HCT116 (cell line): ENCODE measurements at regions not wholly inside any gene's neighbourhood (a gene's known extent, or its start where the extent isn't known, plus 50 kb on each side); places are given as distances from the start of the nearest gene placed in this dataset.

ENCODE experiments used
- ATAC-seq: fragments of 200-7000 bp; cut with Tn5 transposase; 2 replicates; pipeline ENCODE4 v1.9.1; 2020; ENCODE audit warnings: mild to moderate bottlenecking, moderate library complexity
- BruUV-seq: library from RNA; stranded (reverse); fragments of 400-500 nt; replicated peaks from 2 replicates; lab custom pipeline; 2021; lab: Mats Ljungman, UMichigan
- CTCF ChIA-PET: fragments of 300-600 bp; sonication (Branson Sonifier 250); formaldehyde crosslinking; loops from one replicate; lab custom pipeline; 2021; ENCODE audit warnings: antibody characterized with exemption; lab: Charles Lee
- POLR2A ChIA-PET: fragments of 300-600, 350-600 bp; sonication (Branson Sonifier 250); formaldehyde crosslinking; loops from one replicate; lab custom pipeline; 2021; ENCODE audit warnings: antibody characterized with exemption; lab: Charles Lee
- RAD21 ChIA-PET, 2 experiments: fragments of 300-600 bp; sonication (Branson Sonifier 250); formaldehyde crosslinking; loops; one replicate each; lab custom pipeline; 2023; ENCODE audit warnings: low total read pairs in 2 of 2; ENCODE audit not compliant: uncharacterized antibody in 2 of 2, unreplicated experiment in 2 of 2, low non-redundant PET in 1 of 2; lab: Charles Lee
- DNase-seq: peaks from one replicate; pipeline ENCODE4 v3.0.0-alpha.2; 2010; ENCODE audit warnings: low read depth, low spot score
- H2AFZ ChIP-seq: fragments of 200-600 bp; shearing (Covaris generic), sonication (generic); 2 replicates; pipeline ENCODE4 v1.6.1; 2017; ENCODE audit warnings: low read depth, mixed run types, mixed read lengths, antibody characterized with exemption, low read length; ENCODE audit not compliant: poor library complexity, severe bottlenecking
- H3K27ac ChIP-seq: 2 replicates; pipeline ENCODE4 v1.5.1; 2012; ENCODE audit warnings: low read depth, low read length
- H3K27me3 ChIP-seq: fragments of 200-600 bp; sonication (generic); 2 replicates; pipeline ENCODE4 v1.6.1; 2016; ENCODE audit warnings: mixed run types, low read length, mixed read lengths; ENCODE audit not compliant: insufficient read depth
- H3K36me3 ChIP-seq, 2 experiments: fragments of 200-500 bp in 1 of 2; fragments of 200-600 bp in 1 of 2; sonication (Bioruptor generic) in 1 of 2; sonication (generic) in 1 of 2; 2 replicates each; pipeline versions ENCODE4 v1.5.1 to v1.6.1; 2014 to 2016; ENCODE audit warnings: low read length in 2 of 2, inconsistent platforms in 1 of 2, mixed read lengths in 1 of 2, mixed run types in 1 of 2; ENCODE audit not compliant: insufficient read depth in 2 of 2, control insufficient read depth in 1 of 2
- H3K4me1 ChIP-seq, 2 experiments: fragments of 200-600 bp in 1 of 2; sonication (generic) in 1 of 2; 2 replicates each; pipeline versions ENCODE4 v1.5.1 to v1.6.1; 2012 to 2017; ENCODE audit warnings: low read length in 2 of 2, inconsistent platforms in 1 of 2, mild to moderate bottlenecking in 1 of 2, mixed read lengths in 1 of 2, mixed run types in 1 of 2, moderate library complexity in 1 of 2; ENCODE audit not compliant: insufficient read depth in 2 of 2, control insufficient read depth in 1 of 2
- H3K4me2 ChIP-seq: fragments of 200-600 bp; sonication (generic); 2 replicates; pipeline ENCODE4 v1.6.1; 2017; ENCODE audit warnings: mixed run types, low read length, mixed read lengths
- H3K4me3 ChIP-seq, 2 experiments: fragments of 200-600 bp in 1 of 2; sonication (generic) in 1 of 2; replicated peaks in 1 of 2; 2 replicates each; pipeline ENCODE4 v1.5.1; 2011 to 2016; ENCODE audit warnings: low read length in 2 of 2, control low read depth in 1 of 2, low read depth in 1 of 2, mild to moderate bottlenecking in 1 of 2, mixed read lengths in 1 of 2, mixed run types in 1 of 2
- H3K79me2 ChIP-seq: fragments of 200-600 bp; sonication (generic); 2 replicates; pipeline ENCODE4 v1.6.1; 2017; ENCODE audit warnings: mild to moderate bottlenecking, mixed run types, low read length, moderate library complexity, mixed read lengths; ENCODE audit not compliant: insufficient read depth
- H3K9ac ChIP-seq: fragments of 200-600 bp; sonication (generic); 2 replicates; pipeline ENCODE4 v1.6.1; 2016; ENCODE audit warnings: low read length, mixed read lengths
- H3K9me2 ChIP-seq: fragments of 200-600 bp; sonication (generic), shearing (Covaris generic); 2 replicates; pipeline ENCODE4 v1.6.1; 2017; ENCODE audit warnings: mixed run types, mild to moderate bottlenecking, moderate library complexity; ENCODE audit not compliant: insufficient read depth
- H3K9me3 ChIP-seq, 2 experiments: fragments of 200-500 bp in 1 of 2; fragments of 200-600 bp in 1 of 2; sonication (Bioruptor generic) in 1 of 2; sonication (generic) in 1 of 2; 2 replicates each; pipeline ENCODE4 v1.6.1; 2014 to 2017; ENCODE audit warnings: low read length in 2 of 2, mixed read lengths in 2 of 2, inconsistent platforms in 1 of 2, low read depth in 1 of 2, mild to moderate bottlenecking in 1 of 2, mixed run types in 1 of 2, moderate library complexity in 1 of 2; ENCODE audit not compliant: control insufficient read depth in 1 of 2, insufficient read depth in 1 of 2
- H4K20me1 ChIP-seq: fragments of 200-600 bp; sonication (generic), shearing (Covaris generic); 2 replicates; pipeline ENCODE4 v1.6.1; 2017; ENCODE audit warnings: mixed run types, mild to moderate bottlenecking, moderate library complexity; ENCODE audit not compliant: insufficient read depth
- EGR1 ChIP-seq: IDR thresholded peaks from 2 replicates; pipeline ENCODE4 v1.6.1; 2012; ENCODE audit warnings: low read depth
- EZH2 ChIP-seq: fragments of 200-600 bp; sonication (generic); IDR thresholded peaks from 2 replicates; pipeline ENCODE4 v1.6.1; 2017; ENCODE audit warnings: antibody characterized with exemption, mixed run types
- EZH2phosphoT487 ChIP-seq: fragments of 200-600 bp; IDR thresholded peaks from 2 replicates; pipeline ENCODE4 v1.6.1; 2018; ENCODE audit warnings: antibody characterized with exemption, borderline replicate concordance
- POLR2A ChIP-seq: IDR thresholded peaks from 2 replicates; pipeline ENCODE4 v1.7.0; 2011; ENCODE audit warnings: borderline replicate concordance; ENCODE audit not compliant: insufficient read depth, insufficient read length; ENCODE audit errors: extremely low read depth
- RAD21 ChIP-seq: IDR thresholded peaks from 2 replicates; pipeline ENCODE4 v1.6.1; 2012; ENCODE audit warnings: low read depth, mild to moderate bottlenecking
- TCF7L2 ChIP-seq: IDR thresholded peaks from 2 replicates; pipeline ENCODE4 v1.7.0; 2011; ENCODE audit warnings: borderline replicate concordance, inconsistent platforms; ENCODE audit not compliant: insufficient read depth, insufficient read length; ENCODE audit errors: extremely low read depth
- intact Hi-C: fragments of 100-400 bp; cut with micrococcal nuclease; formaldehyde crosslinking; loops from 2 replicates; pipeline ENCODE4 v1.10.0; 2022
- TF ChIP-seq, protein P1 (sequence below): IDR thresholded peaks from 2 replicates; pipeline ENCODE4 v1.6.1; 2012; ENCODE audit warnings: low read depth
- TF ChIP-seq, protein P2 (sequence below): IDR thresholded peaks from 2 replicates; pipeline ENCODE4 v1.6.1; 2012
- TF ChIP-seq, protein P3 (sequence below), 3 experiments: fragments of 200-600 bp in 1 of 3; sonication (generic) in 1 of 3; IDR thresholded peaks in 2 of 3; conservative IDR thresholded peaks in 1 of 3; 2 replicates each; pipeline ENCODE4 v1.5.1; 2012 to 2017; ENCODE audit warnings: low read depth in 2 of 3, low read length in 2 of 3, antibody characterized with exemption in 1 of 3, borderline replicate concordance in 1 of 3, control low read depth in 1 of 3, mild to moderate bottlenecking in 1 of 3, mixed read lengths in 1 of 3, mixed run types in 1 of 3, moderate library complexity in 1 of 3; ENCODE audit not compliant: insufficient read depth in 1 of 3

DNA sequence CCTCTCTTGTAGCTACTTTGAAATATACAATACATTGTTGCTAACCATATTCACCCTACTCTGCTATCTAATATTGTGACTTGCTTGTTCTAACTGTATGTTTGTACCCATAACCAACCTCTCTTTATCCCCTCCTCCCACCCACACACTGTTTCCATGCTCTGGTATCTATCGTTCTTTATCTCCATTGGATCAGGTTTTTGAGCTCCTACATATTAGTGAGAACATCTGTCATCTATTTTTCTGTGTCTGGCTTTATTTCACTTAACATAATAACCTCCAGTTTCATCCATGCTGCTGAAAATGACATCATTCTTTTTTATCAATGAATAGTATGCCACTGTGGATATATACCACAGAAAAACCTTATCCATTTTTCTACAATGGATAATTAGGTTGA, 1230.1 kb downstream of the PLA2G4A start (continued):
- TF ChIP-seq EZH2: no peak

DNA sequence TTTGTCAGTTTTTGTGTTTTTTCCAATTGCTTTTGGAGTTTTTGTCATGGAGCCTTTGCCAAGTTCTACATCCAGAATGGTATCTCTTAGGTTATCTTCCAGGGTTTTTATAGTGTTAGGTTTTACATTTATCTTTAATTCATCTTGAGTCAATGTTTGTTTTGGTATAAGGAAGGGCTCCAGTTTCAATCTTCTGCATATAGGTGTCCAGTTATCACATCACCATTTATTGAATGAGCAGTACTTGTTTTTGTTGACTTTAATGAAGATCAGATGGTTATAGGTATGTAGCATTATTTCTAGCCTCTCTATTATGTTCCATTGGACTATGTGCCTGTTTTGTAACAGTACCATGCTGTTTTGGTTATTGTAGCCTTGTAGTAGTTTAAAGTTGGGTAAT, 1233.1 kb downstream of the PLA2G4A start:
- no peak overlapping the region for H2AFZ ChIP-seq
- RAD21 ChIA-PET: no interaction called here
- H3K4me3 ChIP-seq: no peak overlapping the region
- DNase-seq (no peak), ATAC-seq (no peak)
- no peaks in the 10 kb centered on the region for H3K9me3 ChIP-seq
- BruUV-seq: no TSS peak
- CTCF ChIA-PET: no interaction called here
- H3K36me3 ChIP-seq: no peaks in the 10 kb centered on the region
- H3K27ac ChIP-seq: no peak overlapping the region
- no peaks in the 10 kb centered on the region for H4K20me1 ChIP-seq
- no peaks in the 10 kb centered on the region for H3K79me2 ChIP-seq
- TF ChIP-seq, protein P1, sequence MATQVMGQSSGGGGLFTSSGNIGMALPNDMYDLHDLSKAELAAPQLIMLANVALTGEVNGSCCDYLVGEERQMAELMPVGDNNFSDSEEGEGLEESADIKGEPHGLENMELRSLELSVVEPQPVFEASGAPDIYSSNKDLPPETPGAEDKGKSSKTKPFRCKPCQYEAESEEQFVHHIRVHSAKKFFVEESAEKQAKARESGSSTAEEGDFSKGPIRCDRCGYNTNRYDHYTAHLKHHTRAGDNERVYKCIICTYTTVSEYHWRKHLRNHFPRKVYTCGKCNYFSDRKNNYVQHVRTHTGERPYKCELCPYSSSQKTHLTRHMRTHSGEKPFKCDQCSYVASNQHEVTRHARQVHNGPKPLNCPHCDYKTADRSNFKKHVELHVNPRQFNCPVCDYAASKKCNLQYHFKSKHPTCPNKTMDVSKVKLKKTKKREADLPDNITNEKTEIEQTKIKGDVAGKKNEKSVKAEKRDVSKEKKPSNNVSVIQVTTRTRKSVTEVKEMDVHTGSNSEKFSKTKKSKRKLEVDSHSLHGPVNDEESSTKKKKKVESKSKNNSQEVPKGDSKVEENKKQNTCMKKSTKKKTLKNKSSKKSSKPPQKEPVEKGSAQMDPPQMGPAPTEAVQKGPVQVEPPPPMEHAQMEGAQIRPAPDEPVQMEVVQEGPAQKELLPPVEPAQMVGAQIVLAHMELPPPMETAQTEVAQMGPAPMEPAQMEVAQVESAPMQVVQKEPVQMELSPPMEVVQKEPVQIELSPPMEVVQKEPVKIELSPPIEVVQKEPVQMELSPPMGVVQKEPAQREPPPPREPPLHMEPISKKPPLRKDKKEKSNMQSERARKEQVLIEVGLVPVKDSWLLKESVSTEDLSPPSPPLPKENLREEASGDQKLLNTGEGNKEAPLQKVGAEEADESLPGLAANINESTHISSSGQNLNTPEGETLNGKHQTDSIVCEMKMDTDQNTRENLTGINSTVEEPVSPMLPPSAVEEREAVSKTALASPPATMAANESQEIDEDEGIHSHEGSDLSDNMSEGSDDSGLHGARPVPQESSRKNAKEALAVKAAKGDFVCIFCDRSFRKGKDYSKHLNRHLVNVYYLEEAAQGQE: no peak
- TF ChIP-seq, protein P2, sequence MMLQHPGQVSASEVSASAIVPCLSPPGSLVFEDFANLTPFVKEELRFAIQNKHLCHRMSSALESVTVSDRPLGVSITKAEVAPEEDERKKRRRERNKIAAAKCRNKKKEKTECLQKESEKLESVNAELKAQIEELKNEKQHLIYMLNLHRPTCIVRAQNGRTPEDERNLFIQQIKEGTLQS: no peak
- TF ChIP-seq EZH2phosphoT487 (no peak), RAD21 (no peak), TCF7L2 (no peak), POLR2A (no peak), EGR1 (no peak)
- TF ChIP-seq, protein P3, sequence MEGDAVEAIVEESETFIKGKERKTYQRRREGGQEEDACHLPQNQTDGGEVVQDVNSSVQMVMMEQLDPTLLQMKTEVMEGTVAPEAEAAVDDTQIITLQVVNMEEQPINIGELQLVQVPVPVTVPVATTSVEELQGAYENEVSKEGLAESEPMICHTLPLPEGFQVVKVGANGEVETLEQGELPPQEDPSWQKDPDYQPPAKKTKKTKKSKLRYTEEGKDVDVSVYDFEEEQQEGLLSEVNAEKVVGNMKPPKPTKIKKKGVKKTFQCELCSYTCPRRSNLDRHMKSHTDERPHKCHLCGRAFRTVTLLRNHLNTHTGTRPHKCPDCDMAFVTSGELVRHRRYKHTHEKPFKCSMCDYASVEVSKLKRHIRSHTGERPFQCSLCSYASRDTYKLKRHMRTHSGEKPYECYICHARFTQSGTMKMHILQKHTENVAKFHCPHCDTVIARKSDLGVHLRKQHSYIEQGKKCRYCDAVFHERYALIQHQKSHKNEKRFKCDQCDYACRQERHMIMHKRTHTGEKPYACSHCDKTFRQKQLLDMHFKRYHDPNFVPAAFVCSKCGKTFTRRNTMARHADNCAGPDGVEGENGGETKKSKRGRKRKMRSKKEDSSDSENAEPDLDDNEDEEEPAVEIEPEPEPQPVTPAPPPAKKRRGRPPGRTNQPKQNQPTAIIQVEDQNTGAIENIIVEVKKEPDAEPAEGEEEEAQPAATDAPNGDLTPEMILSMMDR (IDR thresholded peaks at IDR 0.05 in 2 of 3, conservative IDR thresholded peaks at IDR 0.05 in 1 of 3; ENCODE audit: borderline replicate concordance in 1 of 3, insufficient read depth in 1 of 3, low read depth in 2 of 3, low read length in 2 of 3): no peak
- H3K27me3 ChIP-seq: no peaks in the 10 kb centered on the region
- intact Hi-C loops: no loop called here
- no peak overlapping the region for H3K4me2 ChIP-seq
- H3K9ac ChIP-seq: no peak overlapping the region
- POLR2A ChIA-PET: no interaction called here
- no peaks in the 10 kb centered on the region for H3K9me2 ChIP-seq
- H3K4me1 ChIP-seq: no peaks in the 10 kb centered on the region
